ENCODE measurements at regions not wholly inside any gene's neighbourhood (a gene's known extent, or its start where the extent isn't known, plus 50 kb on each side); places are given as distances from the start of the nearest gene placed in this dataset.

DNA sequence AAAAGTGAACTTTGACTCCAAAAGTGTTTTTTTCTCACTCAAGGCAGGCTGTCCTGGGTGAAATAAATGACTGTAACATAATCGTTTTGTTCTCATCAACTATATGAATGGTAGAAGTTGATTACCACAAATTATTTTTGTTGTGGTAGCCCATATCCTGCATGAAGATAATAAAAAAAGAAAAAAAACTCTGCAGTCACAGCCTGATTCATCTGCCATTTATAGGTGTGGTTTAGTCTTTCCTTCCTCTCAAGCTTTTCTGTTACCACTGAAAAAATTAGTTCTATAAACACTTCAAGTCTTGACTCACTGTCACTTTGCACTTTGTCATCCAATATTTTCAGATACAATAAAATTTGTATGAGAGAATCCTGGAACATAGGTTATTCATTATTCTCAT is 522.0 kb downstream of the PLCL1 start:
- peaks cover 24 to 56% (median 36%) of the 10 kb centered on the region in 10 experiments for H3K4me1 ChIP-seq

GRCh38 chr2:198325359-198325758 is 521.0 kb downstream of the PLCL1 start:
- Histone ChIP-seq H3K9ac (no peak overlapping the region), H4K20me1 (peaks cover 0 to 15% (median 0%) of the 10 kb centered on the region in 11 experiments; a peak in 1 of 22 replicates), H3K9me3 (replicated peaks in 1 of 11) (peaks cover 0 to 28% (median 14%) of the 10 kb centered on the region in 11 experiments; a peak in 13 of 22 replicates), H3K4me3 (no peak overlapping the region), H3K4me2 (peak overlapping the region in 10 of 11 experiments; percentile 39 to 79 (median 66); a peak in 19 of 22 replicates), H3K27me3 (peaks cover 0 to 89% (median 0%) of the 10 kb centered on the region in 11 experiments; a peak in 10 of 22 replicates), H3K27ac (no peak overlapping the region), H3K36me3 (no peaks in the 10 kb centered on the region), H3K4me1 (peaks cover 24 to 56% (median 36%) of the 10 kb centered on the region in 10 experiments)
- no peak for TF ChIP-seq Cebpa-rat (IDR thresholded peaks at IDR 0.05)

More for the DNA sequence above, 522.0 kb downstream of the PLCL1 start:
- Histone ChIP-seq H3K4me3 (peak overlapping the region in 3 of 10 experiments; percentile 10 to 33 (median 31); a peak in 3 of 20 replicates), H3K9me3 (replicated peaks in 1 of 11) (peaks cover 0 to 38% (median 16%) of the 10 kb centered on the region in 11 experiments; a peak in 14 of 22 replicates), H3K36me3 (no peaks in the 10 kb centered on the region), H4K20me1 (peaks cover 0 to 15% (median 0%) of the 10 kb centered on the region in 11 experiments; a peak in 1 of 22 replicates), H3K27ac (peak overlapping the region in 3 of 11 experiments; percentile 32 to 64 (median 51); a peak in 4 of 22 replicates), H3K4me2 (peak overlapping the region; percentile 39 to 79 (median 68)), H3K9ac (no peak overlapping the region; a peak in 1 of 22 replicates), H3K27me3 (peaks cover 0 to 88% (median 0%) of the 10 kb centered on the region in 11 experiments; a peak in 10 of 22 replicates)
- no peak for TF ChIP-seq Cebpa-rat (IDR thresholded peaks at IDR 0.05)

GRCh38 chr2:198324071-198324470 is 519.7 kb downstream of the PLCL1 start:
- peaks cover 0 to 15% (median 0%) of the 10 kb centered on the region in 11 experiments; a peak in 1 of 22 replicates for H4K20me1 ChIP-seq
- peaks cover 24 to 55% (median 36%) of the 10 kb centered on the region in 10 experiments for H3K4me1 ChIP-seq
- peak overlapping the region in 6 of 11 experiments; percentile 3 to 69 (median 17); a peak in 8 of 22 replicates for H3K4me2 ChIP-seq
- peaks cover 0 to 16% (median 8%) of the 10 kb centered on the region in 11 experiments; a peak in 10 of 22 replicates for H3K9me3 ChIP-seq (replicated peaks in 1 of 11)
- no peaks in the 10 kb centered on the region for H3K36me3 ChIP-seq
- no peak overlapping the region for H3K9ac ChIP-seq
- no peak overlapping the region for H3K27ac ChIP-seq
- peaks cover 0 to 88% (median 0%) of the 10 kb centered on the region in 11 experiments; a peak in 10 of 22 replicates for H3K27me3 ChIP-seq
- no peak overlapping the region for H3K4me3 ChIP-seq
- no peak for TF ChIP-seq Cebpa-rat (IDR thresholded peaks at IDR 0.05)

- no peak overlapping the region for H3K4me3 ChIP-seq
- H3K27ac ChIP-seq = no peak overlapping the region
- peaks cover 0 to 15% (median 0%) of the 10 kb centered on the region in 11 experiments; a peak in 1 of 22 replicates for H4K20me1 ChIP-seq
- no peaks in the 10 kb centered on the region for H3K36me3 ChIP-seq
- H3K9me3 ChIP-seq (replicated peaks in 1 of 11) = peaks cover 0 to 12% (median 0%) of the 10 kb centered on the region in 11 experiments; a peak in 4 of 22 replicates
- no peak for TF ChIP-seq Cebpa-rat (IDR thresholded peaks at IDR 0.05)
- no peak overlapping the region for H3K4me2 ChIP-seq
- H3K9ac ChIP-seq = no peak overlapping the region
- H3K4me1 ChIP-seq = peaks cover 19 to 40% (median 29%) of the 10 kb centered on the region in 10 experiments
- peaks cover 0 to 82% (median 0%) of the 10 kb centered on the region in 11 experiments; a peak in 10 of 22 replicates for H3K27me3 ChIP-seq
These were observed 517.9 kb downstream of the PLCL1 start for GRCh38 chr2:198322275-198322674.

DNA sequence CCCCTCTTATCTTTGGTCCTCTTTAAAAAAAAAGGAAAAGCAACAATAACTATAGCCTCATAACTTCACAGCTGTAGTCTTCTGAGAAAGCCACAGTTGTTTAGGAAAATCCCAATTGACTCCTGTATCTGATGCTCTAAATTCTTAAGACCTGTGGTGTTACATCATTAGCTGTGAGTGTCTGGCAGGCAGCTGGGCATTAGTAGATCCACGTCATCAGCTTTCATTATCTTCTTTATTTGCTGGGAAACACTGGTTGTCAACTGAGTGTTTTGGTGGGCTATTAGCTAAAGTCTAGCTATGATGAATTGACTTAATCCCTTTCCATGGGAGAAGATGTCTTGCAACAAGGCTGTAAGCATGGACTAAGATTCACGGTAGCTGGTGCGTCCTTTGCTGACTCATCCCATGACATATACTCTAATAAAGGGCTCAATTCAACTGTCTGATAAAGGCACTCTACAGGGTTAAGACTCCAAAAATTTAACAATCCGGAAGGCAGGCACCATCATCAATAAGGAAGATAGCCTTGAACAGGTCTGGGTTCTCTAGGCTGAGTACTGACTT is 517.2 kb downstream of the PLCL1 start:
- no peak for TF ChIP-seq Cebpa-rat (IDR thresholded peaks at IDR 0.05)
- Histone ChIP-seq H3K27ac (no peak overlapping the region), H3K27me3 (peaks cover 0 to 88% (median 0%) of the 10 kb centered on the region in 11 experiments; a peak in 10 of 22 replicates), H3K4me3 (no peak overlapping the region), H3K9me3 (replicated peaks in 1 of 11) (peaks cover 0 to 12% (median 0%) of the 10 kb centered on the region in 11 experiments; a peak in 4 of 22 replicates), H4K20me1 (peaks cover 0 to 15% (median 0%) of the 10 kb centered on the region in 11 experiments; a peak in 1 of 22 replicates), H3K4me2 (no peak overlapping the region), H3K36me3 (no peaks in the 10 kb centered on the region), H3K9ac (no peak overlapping the region), H3K4me1 (peaks cover 12 to 40% (median 26%) of the 10 kb centered on the region in 10 experiments)

DNA sequence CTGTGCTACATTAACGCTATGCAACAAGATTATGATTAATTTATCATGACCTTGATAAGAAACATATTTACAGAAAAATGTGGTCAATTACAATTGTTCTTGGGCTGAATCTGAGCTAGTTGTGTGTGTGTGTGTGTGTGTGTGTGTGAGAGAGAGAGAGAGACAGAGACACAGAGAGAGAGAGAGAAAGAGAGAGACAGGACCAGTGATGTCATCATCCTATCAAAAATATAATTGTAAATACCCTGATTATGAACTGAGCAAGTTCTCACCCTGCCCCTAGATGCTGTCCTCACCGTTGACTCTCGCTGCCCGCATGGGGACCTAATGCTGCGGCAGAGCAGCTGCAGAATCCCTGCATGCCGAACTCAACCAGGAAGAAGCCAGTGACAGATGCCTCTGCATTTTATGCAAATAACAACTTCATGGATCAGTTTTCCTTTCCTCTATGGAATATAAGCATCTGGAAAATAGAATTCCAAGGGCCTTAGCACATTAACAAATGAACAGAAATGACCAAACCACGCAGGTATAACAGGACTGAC is 512.5 kb downstream of the PLCL1 start:
- H3K4me2 ChIP-seq = peak overlapping the region in 5 of 11 experiments; percentile 43 to 62 (median 49); a peak in 9 of 22 replicates
- H3K36me3 ChIP-seq = no peaks in the 10 kb centered on the region
- peaks cover 0 to 56% (median 0%) of the 10 kb centered on the region in 11 experiments; a peak in 7 of 22 replicates for H3K27me3 ChIP-seq
- no peaks in the 10 kb centered on the region for H4K20me1 ChIP-seq
- H3K9me3 ChIP-seq (replicated peaks in 1 of 11) = peaks cover 0 to 8% (median 0%) of the 10 kb centered on the region in 11 experiments; a peak in 3 of 22 replicates
- peaks cover 8 to 35% (median 20%) of the 10 kb centered on the region in 10 experiments; a peak in 19 of 20 replicates for H3K4me1 ChIP-seq
- no peak for TF ChIP-seq Cebpa-rat (IDR thresholded peaks at IDR 0.05)
- H3K9ac ChIP-seq = no peak overlapping the region
- H3K27ac ChIP-seq = 0 out of 22 replicates have a peak overlapping the region, but pooled peaks of 1 of the 11 experiments have one; percentile 0
- no peak overlapping the region for H3K4me3 ChIP-seq

DNA sequence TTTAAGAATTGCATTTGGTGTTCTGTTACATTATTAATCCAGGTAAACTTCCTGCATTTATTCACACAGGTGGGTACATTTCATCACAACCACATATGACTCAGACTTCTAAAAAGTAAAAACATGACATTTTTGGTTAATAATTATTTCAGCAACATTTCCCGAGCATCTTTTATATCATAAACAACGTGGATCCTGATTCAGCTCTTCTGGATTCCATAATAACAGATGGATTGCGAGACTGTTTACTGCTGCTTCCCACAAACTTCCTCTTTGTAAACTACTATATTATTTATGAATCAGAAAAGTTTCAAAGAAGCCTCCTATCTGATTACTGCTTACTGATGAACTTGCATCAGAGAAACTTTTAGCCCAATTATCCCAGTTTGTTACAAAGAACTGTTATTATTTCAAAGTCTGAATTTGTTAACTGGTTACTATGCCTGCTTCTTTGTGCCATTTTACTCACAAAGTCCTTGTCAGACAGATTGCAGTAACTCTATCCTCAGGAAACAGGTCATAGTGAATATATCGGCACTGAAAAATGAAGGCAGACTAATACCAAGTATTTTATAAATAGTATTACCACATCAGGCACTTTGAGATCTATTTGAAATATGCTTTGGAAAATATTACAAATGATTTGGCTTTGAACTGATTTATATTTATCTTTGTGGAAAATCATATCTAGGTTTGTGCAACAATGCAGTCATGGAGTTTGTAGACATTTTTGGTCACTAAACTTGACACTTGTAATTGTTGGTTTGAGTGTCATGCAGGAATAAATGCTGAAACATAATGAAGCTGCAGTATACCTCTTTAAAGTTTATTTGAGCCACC is 511.6 kb downstream of the PLCL1 start:
- Histone ChIP-seq H3K9ac (no peak overlapping the region), H3K4me2 (peak overlapping the region; percentile 4 to 62 (median 43); a peak in 20 of 22 replicates), H3K36me3 (no peaks in the 10 kb centered on the region), H3K27me3 (peaks cover 0 to 47% (median 0%) of the 10 kb centered on the region in 11 experiments; a peak in 7 of 22 replicates), H3K4me1 (peaks cover 8 to 35% (median 20%) of the 10 kb centered on the region in 10 experiments; a peak in 19 of 20 replicates), H3K9me3 (replicated peaks in 1 of 11) (no peaks in the 10 kb centered on the region; a peak in 1 of 22 replicates), H3K27ac (peak overlapping the region in 2 of 11 experiments; percentile 0 to 39; a peak in 1 of 22 replicates), H3K4me3 (no peak overlapping the region), H4K20me1 (no peaks in the 10 kb centered on the region)
- TF ChIP-seq Cebpa-rat (IDR thresholded peaks at IDR 0.05) = 0 out of 22 replicates have a peak, but pooled peaks of 1 of the 11 experiments have one; percentile 19

DNA sequence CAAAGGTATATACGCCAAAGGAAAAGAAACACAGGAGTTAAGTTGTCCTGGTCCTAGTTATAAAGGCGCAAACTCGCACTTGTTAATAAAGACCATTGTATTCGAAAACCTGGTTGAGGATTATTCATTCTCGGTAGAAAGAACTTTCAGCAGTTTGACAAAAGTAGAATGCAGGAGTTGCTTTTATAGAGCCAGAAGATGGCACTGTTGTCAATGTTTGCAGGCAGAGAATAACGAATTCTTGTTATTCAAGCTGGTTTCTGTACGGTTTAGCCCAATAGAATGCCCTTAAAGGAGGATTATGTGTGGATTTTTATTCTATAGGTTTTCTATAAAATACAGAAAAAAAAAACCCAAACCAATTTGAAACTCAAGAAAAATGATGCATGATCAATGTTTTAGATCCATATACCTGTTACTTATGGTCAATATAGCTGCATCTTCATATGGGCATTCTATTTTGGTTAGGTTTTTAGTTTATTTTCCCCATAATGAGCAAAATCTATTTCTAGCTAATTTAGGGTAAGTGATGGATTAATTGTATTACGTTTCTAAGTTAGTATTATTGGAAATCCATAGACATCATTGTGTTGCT is 510.3 kb downstream of the PLCL1 start:
- Histone ChIP-seq H3K9ac (no peak overlapping the region), H4K20me1 (no peaks in the 10 kb centered on the region), H3K4me2 (0 out of 22 replicates have a peak overlapping the region, but pooled peaks of 1 of the 11 experiments have one; percentile 43)

More for the DNA sequence above, 510.3 kb downstream of the PLCL1 start:
- no peak overlapping the region for H3K27ac ChIP-seq
- peaks cover 0 to 33% (median 0%) of the 10 kb centered on the region in 11 experiments; a peak in 5 of 22 replicates for H3K27me3 ChIP-seq
- no peaks in the 10 kb centered on the region for H3K9me3 ChIP-seq (replicated peaks in 1 of 11)
- H3K36me3 ChIP-seq = no peaks in the 10 kb centered on the region
- H3K4me1 ChIP-seq = peaks cover 8 to 35% (median 20%) of the 10 kb centered on the region in 10 experiments; a peak in 19 of 20 replicates
- no peak overlapping the region for H3K4me3 ChIP-seq
- no peak for TF ChIP-seq Cebpa-rat (IDR thresholded peaks at IDR 0.05)

Data from BLaER1 treated with 17β-estradiol and CSF1 and Interleukin-3, amounts not matched to agents 10 nM and 100 nM (cell line).